ENCODE measurements at regions not wholly inside any gene's neighbourhood (a gene's known extent, or its start where the extent isn't known, plus 50 kb on each side); places are given as distances from the start of the nearest gene placed in this dataset.

DNA sequence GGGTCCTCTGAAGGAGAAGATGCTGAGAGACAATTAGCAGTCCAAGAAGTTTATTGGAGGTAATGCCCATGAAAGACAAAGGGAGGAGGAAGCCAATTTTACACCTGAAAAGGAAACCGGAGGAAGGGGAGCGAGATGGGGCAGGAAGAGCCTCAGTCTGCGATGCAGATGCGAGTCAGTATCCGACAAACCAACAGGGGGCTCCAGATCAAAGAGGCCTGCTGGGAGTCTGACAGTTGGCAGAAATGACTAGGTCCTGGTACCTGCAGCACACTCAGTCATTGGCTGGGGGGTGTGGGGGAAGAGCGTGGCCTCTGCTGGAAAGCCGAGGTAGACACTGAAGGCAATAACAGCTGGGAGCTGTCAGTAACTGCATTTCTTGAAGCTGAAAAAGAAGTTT is 231.1 kb upstream of the CENPE start (continued):
- TF ChIP-seq, protein P1, sequence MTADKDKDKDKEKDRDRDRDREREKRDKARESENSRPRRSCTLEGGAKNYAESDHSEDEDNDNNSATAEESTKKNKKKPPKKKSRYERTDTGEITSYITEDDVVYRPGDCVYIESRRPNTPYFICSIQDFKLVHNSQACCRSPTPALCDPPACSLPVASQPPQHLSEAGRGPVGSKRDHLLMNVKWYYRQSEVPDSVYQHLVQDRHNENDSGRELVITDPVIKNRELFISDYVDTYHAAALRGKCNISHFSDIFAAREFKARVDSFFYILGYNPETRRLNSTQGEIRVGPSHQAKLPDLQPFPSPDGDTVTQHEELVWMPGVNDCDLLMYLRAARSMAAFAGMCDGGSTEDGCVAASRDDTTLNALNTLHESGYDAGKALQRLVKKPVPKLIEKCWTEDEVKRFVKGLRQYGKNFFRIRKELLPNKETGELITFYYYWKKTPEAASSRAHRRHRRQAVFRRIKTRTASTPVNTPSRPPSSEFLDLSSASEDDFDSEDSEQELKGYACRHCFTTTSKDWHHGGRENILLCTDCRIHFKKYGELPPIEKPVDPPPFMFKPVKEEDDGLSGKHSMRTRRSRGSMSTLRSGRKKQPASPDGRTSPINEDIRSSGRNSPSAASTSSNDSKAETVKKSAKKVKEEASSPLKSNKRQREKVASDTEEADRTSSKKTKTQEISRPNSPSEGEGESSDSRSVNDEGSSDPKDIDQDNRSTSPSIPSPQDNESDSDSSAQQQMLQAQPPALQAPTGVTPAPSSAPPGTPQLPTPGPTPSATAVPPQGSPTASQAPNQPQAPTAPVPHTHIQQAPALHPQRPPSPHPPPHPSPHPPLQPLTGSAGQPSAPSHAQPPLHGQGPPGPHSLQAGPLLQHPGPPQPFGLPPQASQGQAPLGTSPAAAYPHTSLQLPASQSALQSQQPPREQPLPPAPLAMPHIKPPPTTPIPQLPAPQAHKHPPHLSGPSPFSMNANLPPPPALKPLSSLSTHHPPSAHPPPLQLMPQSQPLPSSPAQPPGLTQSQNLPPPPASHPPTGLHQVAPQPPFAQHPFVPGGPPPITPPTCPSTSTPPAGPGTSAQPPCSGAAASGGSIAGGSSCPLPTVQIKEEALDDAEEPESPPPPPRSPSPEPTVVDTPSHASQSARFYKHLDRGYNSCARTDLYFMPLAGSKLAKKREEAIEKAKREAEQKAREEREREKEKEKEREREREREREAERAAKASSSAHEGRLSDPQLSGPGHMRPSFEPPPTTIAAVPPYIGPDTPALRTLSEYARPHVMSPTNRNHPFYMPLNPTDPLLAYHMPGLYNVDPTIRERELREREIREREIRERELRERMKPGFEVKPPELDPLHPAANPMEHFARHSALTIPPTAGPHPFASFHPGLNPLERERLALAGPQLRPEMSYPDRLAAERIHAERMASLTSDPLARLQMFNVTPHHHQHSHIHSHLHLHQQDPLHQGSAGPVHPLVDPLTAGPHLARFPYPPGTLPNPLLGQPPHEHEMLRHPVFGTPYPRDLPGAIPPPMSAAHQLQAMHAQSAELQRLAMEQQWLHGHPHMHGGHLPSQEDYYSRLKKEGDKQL (CRISPR knock-in tag; IDR thresholded peaks at IDR 0.05; ENCODE audit: borderline replicate concordance): no peak
- TF ChIP-seq KAT2B (IDR thresholded peaks at IDR 0.05; ENCODE audit: low read depth, low read length) (no peak), PHF8 (IDR thresholded peaks at IDR 0.05; ENCODE audit: borderline replicate concordance, low read length) (no peak), ZNF3 (CRISPR knock-in tag; IDR thresholded peaks at IDR 0.05) (no peak), HLTF (IDR thresholded peaks at IDR 0.05) (no peak), TEAD1 (CRISPR knock-in tag; IDR thresholded peaks at IDR 0.05) (no peak), ZKSCAN3 (CRISPR knock-in tag; IDR thresholded peaks at IDR 0.05) (no peak), ARID1B (IDR thresholded peaks at IDR 0.05) (no peak)
- TF ChIP-seq, protein P2, sequence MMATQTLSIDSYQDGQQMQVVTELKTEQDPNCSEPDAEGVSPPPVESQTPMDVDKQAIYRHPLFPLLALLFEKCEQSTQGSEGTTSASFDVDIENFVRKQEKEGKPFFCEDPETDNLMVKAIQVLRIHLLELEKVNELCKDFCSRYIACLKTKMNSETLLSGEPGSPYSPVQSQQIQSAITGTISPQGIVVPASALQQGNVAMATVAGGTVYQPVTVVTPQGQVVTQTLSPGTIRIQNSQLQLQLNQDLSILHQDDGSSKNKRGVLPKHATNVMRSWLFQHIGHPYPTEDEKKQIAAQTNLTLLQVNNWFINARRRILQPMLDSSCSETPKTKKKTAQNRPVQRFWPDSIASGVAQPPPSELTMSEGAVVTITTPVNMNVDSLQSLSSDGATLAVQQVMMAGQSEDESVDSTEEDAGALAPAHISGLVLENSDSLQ (IDR thresholded peaks at IDR 0.05): no peak

All from K562 (cell line).